Nephron (organoid): ENCODE measurements at regions not wholly inside any gene's neighbourhood (a gene's known extent, or its start where the extent isn't known, plus 50 kb on each side); places are given as distances from the start of the nearest gene placed in this dataset.

Experiments
- H3K27ac Mint-ChIP-seq, 3 experiments: 2 replicates each; pipeline ENCODE4 v1.8.0; 2020; ENCODE audit warnings: mixed read lengths in 3 of 3, mild to moderate bottlenecking in 2 of 3, moderate library complexity in 1 of 3
- H3K27me3 Mint-ChIP-seq: 2 replicates; pipeline ENCODE4 v1.8.0; 2021; ENCODE audit warnings: low read depth, mild to moderate bottlenecking, moderate library complexity, mixed read lengths
- H3K36me3 Mint-ChIP-seq: 2 replicates; pipeline ENCODE4 v1.8.0; 2020; ENCODE audit warnings: low read depth, mixed read lengths
- H3K4me1 Mint-ChIP-seq: 2 replicates; pipeline ENCODE4 v1.8.0; 2020; ENCODE audit warnings: mixed read lengths
- H3K4me3 Mint-ChIP-seq, 3 experiments: 2 replicates each; pipeline ENCODE4 v1.8.0; 2020; ENCODE audit warnings: mild to moderate bottlenecking in 3 of 3, mixed read lengths in 3 of 3, moderate library complexity in 2 of 3
- H3K9me3 Mint-ChIP-seq: 2 replicates; pipeline ENCODE4 v1.8.0; 2020; ENCODE audit warnings: mixed read lengths
- TF ChIP-seq, protein P1 (sequence below), 3 experiments: fragments of 200-600 bp; sonication (generic); IDR thresholded peaks; one replicate each; pipeline ENCODE4 v1.5.0; 2021; ENCODE audit warnings: antibody characterized with exemption in 3 of 3; ENCODE audit not compliant: unreplicated experiment in 3 of 3

DNA sequence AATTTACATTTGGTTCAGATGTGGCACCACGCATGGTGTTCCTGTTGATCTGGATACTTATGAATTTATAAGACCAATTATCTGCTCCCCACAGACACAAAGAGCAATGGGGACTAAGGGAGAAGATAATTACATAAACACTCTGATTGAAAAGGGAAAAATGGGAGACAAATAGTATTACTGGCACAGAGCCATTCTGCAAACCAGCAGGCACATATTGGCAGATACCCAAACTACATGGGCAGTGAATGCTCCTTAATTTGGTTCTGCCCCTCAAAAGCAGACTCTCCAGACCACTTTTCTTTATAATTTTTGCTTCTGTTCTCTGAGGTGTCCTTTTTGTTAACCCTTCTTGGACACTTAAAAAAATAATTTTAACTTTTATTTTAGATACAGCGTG lies 1674.2 kb downstream of the PCDH9 start:
- no peak overlapping the region for H3K4me3 Mint-ChIP-seq
- H3K27me3 Mint-ChIP-seq, result no peaks in the 10 kb centered on the region
- no peaks in the 10 kb centered on the region for H3K4me1 Mint-ChIP-seq
- H3K36me3 Mint-ChIP-seq, result peaks cover 6% of the 10 kb centered on the region
- no peak overlapping the region for H3K27ac Mint-ChIP-seq
- TF ChIP-seq, protein P1, sequence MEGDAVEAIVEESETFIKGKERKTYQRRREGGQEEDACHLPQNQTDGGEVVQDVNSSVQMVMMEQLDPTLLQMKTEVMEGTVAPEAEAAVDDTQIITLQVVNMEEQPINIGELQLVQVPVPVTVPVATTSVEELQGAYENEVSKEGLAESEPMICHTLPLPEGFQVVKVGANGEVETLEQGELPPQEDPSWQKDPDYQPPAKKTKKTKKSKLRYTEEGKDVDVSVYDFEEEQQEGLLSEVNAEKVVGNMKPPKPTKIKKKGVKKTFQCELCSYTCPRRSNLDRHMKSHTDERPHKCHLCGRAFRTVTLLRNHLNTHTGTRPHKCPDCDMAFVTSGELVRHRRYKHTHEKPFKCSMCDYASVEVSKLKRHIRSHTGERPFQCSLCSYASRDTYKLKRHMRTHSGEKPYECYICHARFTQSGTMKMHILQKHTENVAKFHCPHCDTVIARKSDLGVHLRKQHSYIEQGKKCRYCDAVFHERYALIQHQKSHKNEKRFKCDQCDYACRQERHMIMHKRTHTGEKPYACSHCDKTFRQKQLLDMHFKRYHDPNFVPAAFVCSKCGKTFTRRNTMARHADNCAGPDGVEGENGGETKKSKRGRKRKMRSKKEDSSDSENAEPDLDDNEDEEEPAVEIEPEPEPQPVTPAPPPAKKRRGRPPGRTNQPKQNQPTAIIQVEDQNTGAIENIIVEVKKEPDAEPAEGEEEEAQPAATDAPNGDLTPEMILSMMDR (IDR thresholded peaks at IDR 0.05; ENCODE audit: unreplicated experiment in 3 of 3), result no peak
- peaks cover 31% of the 10 kb centered on the region for H3K9me3 Mint-ChIP-seq

DNA sequence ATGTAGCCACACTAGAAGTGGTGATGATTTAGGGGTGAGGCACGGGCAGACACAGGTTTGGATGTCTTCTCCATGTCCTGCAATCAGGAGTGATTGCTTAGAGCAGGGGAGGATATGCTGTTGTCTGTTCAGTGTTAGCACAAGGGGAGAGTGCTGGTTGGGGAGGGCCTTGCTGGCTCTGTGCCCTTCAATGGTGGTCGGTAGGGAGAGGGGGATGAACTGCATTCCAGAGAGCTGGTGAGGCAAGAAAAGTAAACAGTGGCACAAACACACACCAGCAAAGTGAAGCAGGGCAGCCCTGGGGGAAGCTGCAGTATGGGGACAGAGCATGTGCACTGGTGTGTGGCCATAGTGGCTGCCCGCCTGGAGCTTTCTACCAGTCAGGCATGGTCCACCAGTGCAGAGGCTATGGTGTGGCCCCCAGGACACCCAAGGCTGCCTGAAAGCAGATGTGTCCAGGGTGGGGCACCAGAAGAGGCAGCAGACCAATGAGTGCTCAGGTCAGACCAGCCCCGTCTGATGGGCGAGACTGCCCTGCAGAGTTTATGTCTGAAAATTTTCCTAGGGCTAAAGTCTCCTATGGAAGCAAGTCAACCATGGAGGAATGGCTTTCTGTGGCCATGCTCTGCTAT lies 1676.9 kb downstream of the PCDH9 start:
- H3K27ac Mint-ChIP-seq, result peak overlapping the region in 2 of 3 experiments; percentile 26 to 54
- TF ChIP-seq, protein P1 (IDR thresholded peaks at IDR 0.05; ENCODE audit: unreplicated experiment in 3 of 3), result no peak
- no peaks in the 10 kb centered on the region for H3K4me1 Mint-ChIP-seq
- H3K27me3 Mint-ChIP-seq, result no peaks in the 10 kb centered on the region
- H3K9me3 Mint-ChIP-seq, result peaks cover 39% of the 10 kb centered on the region
- H3K4me3 Mint-ChIP-seq, result no peak overlapping the region
- peaks cover 6% of the 10 kb centered on the region for H3K36me3 Mint-ChIP-seq

DNA sequence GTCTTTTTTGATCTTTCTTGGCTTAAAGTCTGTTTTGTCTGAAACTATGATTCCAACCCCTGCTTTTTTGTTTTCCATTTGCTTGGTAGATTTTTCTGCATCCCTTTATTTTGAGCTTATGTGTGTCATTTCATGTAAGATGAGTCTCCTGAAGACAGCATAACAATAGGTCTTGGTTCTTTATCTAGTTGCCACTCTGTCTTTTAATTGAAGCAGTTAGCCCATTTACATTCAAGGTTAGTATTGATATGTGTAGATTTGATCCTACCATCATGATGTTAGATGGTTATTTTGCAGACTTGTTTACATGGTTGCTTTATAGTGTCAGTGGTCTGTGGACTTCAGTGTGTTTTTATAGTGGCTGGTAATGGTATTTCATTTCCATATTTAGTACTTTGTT lies 1678.9 kb downstream of the PCDH9 start:
- no peak overlapping the region for H3K27ac Mint-ChIP-seq
- peaks cover 6% of the 10 kb centered on the region for H3K36me3 Mint-ChIP-seq
- H3K27me3 Mint-ChIP-seq, result no peaks in the 10 kb centered on the region
- H3K9me3 Mint-ChIP-seq, result peaks cover 40% of the 10 kb centered on the region
- TF ChIP-seq, protein P1 (IDR thresholded peaks at IDR 0.05; ENCODE audit: unreplicated experiment in 3 of 3), result no peak
- no peak overlapping the region for H3K4me3 Mint-ChIP-seq
- H3K4me1 Mint-ChIP-seq, result no peaks in the 10 kb centered on the region

DNA sequence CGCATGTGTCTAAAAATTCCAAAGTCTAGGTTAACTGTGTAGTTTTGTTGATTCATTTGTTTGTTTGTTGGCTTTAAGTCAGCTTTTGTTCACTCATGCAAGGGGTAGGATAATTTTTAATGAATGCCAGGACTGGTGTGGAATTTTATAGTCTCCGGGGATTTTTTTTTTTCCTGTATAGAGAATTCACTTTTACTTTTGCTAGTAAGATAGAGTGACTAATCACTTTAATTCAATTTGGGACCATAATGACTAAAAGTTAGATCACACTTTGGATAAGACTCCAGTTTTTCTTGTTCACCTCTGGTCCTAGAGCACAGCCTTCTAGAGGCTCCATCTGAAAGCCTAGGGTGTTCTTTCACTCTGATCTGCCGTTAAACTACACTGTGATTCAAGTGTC lies 1690.0 kb downstream of the PCDH9 start:
- Mint-ChIP-seq H3K4me1 (no peaks in the 10 kb centered on the region), H3K27me3 (no peaks in the 10 kb centered on the region), H3K36me3 (no peaks in the 10 kb centered on the region), H3K27ac (no peak overlapping the region), H3K4me3 (no peak overlapping the region), H3K9me3 (no peaks in the 10 kb centered on the region)
- TF ChIP-seq, protein P1 (IDR thresholded peaks at IDR 0.05; ENCODE audit: unreplicated experiment in 3 of 3), result no peak

DNA sequence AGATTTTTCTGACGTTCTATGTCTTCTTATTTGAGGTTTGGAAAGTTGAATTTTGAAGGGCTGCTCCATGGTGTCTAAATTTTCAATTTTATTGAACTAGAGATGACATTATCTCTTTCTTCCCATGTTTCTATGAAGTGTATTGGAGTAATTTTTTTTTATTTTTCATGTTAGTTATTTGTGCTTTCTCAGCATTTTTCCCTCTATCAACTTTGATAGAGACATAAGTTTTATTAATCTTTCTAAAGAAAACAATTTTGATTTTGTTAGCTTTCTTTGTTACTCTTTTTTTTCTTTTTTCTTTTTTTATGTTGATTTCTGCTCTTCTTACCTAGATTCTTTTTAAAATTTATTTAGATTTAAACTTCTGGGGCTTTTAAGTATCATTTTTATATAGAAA lies 1694.8 kb downstream of the PCDH9 start:
- Mint-ChIP-seq H3K36me3 (no peaks in the 10 kb centered on the region), H3K4me1 (peaks cover 4% of the 10 kb centered on the region), H3K9me3 (no peaks in the 10 kb centered on the region), H3K4me3 (no peak overlapping the region), H3K27me3 (no peaks in the 10 kb centered on the region), H3K27ac (no peak overlapping the region)
- TF ChIP-seq, protein P1 (IDR thresholded peaks at IDR 0.05; ENCODE audit: unreplicated experiment in 3 of 3), result no peak

DNA sequence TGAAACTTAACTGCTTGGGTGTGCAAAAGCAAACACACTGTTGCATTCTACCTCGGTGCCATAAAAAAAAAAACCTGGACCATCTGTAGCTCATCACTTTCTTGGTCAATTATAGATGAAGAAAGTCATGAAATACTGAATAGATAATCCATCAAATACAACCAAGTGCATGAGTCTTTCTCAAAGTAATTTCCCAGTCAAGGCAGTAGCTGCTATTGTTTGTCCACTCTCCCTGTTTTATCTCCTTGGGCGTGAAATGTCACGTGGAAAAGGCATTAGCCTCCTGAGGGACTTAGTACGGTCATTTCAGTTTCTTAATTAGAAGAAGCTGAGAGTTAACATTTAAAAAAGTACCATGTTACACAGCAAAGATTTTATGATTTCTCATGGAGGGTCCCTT lies 1697.9 kb downstream of the PCDH9 start:
- Mint-ChIP-seq H3K4me3 (no peak overlapping the region), H3K9me3 (no peaks in the 10 kb centered on the region), H3K4me1 (peaks cover 14% of the 10 kb centered on the region), H3K27me3 (no peaks in the 10 kb centered on the region), H3K36me3 (no peaks in the 10 kb centered on the region), H3K27ac (no peak overlapping the region)
- TF ChIP-seq, protein P1 (IDR thresholded peaks at IDR 0.05; ENCODE audit: unreplicated experiment in 3 of 3), result no peak
